GM12878 (cell line): ENCODE measurements at regions not wholly inside any gene's neighbourhood (a gene's known extent, or its start where the extent isn't known, plus 50 kb on each side); places are given as distances from the start of the nearest gene placed in this dataset.

ENCODE experiments used
- ATAC-seq: fragments of 200-7000 bp; cut with Tn5 transposase; 3 replicates; pipeline ENCODE4 v1.9.1; 2020; ENCODE audit warnings: mild to moderate bottlenecking, moderate library complexity
- BruUV-seq: library from RNA; stranded (reverse); fragments of 400-500 nt; replicated peaks from 2 replicates; lab custom pipeline; 2021; lab: Mats Ljungman, UMichigan
- CTCF ChIA-PET: fragments of 300-600 bp; sonication (Branson Sonifier 250); formaldehyde crosslinking; extraction: SDS; loops from one replicate; lab custom pipeline; 2021; ENCODE audit warnings: inconsistent platforms; lab: Yijun Ruan, JAX
- POLR2A ChIA-PET: fragments of 350-600 bp; formaldehyde crosslinking; extraction: SDS; loops from one replicate; lab custom pipeline; 2021; ENCODE audit warnings: inconsistent platforms; lab: Charles Lee
- RAD21 ChIA-PET: fragments of 300-600 bp; sonication (Branson Sonifier 250); formaldehyde crosslinking; loops from one replicate; lab custom pipeline; 2023; ENCODE audit warnings: antibody characterized with exemption; ENCODE audit not compliant: unreplicated experiment; lab: Charles Lee
- SMC1A ChIA-PET: fragments of 300-600 bp; sonication (Branson Sonifier 250); formaldehyde crosslinking; loops from one replicate; lab custom pipeline; 2023; ENCODE audit not compliant: unreplicated experiment, uncharacterized antibody; lab: Charles Lee
- DNase-seq: peaks from one replicate; pipeline ENCODE4 v3.0.0-alpha.2; 2011; ENCODE audit warnings: low read depth, low spot score
- FAIRE-seq: peaks from 3 replicates; lab custom pipeline; 2011; peaks lifted over from hg19 to GRCh38; lab: Jason Lieb, UNC
- H2AFZ ChIP-seq: 2 replicates; pipeline ENCODE4 v1.6.0; 2011; ENCODE audit warnings: low read depth, low read length, control low read depth; ENCODE audit not compliant: control insufficient read depth
- H3K27ac ChIP-seq: 2 replicates; pipeline ENCODE4 v1.5.1; 2011; ENCODE audit warnings: control low read depth; ENCODE audit not compliant: control insufficient read depth, insufficient read depth
- H3K27me3 ChIP-seq, 2 experiments: replicated peaks in 1 of 2; 2 replicates each; pipeline versions ENCODE4 v1.6.0 to v1.6.1; 2011; ENCODE audit warnings: low read length in 1 of 2; ENCODE audit not compliant: control insufficient read depth in 2 of 2, insufficient read depth in 2 of 2
- H3K36me3 ChIP-seq, 2 experiments: 2 replicates each; pipeline ENCODE4 v1.5.1; 2011; ENCODE audit warnings: low read length in 1 of 2; ENCODE audit not compliant: control insufficient read depth in 2 of 2, insufficient read depth in 2 of 2
- H3K4me1 ChIP-seq: 2 replicates; pipeline ENCODE4 v1.6.1; 2011; ENCODE audit warnings: mild to moderate bottlenecking, low read length, moderate library complexity, mixed read lengths; ENCODE audit not compliant: control insufficient read depth, insufficient read depth
- H3K4me2 ChIP-seq: 2 replicates; pipeline ENCODE4 v1.6.0; 2011; ENCODE audit warnings: control low read depth; ENCODE audit not compliant: control insufficient read depth, insufficient read depth
- H3K4me3 ChIP-seq: fragments of 200-600 bp; sonication (generic); 2 replicates; pipeline ENCODE4 v1.5.1; 2016
- H3K79me2 ChIP-seq: 2 replicates; pipeline ENCODE4 v1.6.0; 2011; ENCODE audit warnings: low read length; ENCODE audit not compliant: control insufficient read depth, insufficient read depth
- H3K9ac ChIP-seq: 2 replicates; pipeline ENCODE4 v1.8.0; 2011; ENCODE audit warnings: low read length, control low read depth, mixed read lengths; ENCODE audit not compliant: control insufficient read depth, insufficient read depth
- H3K9me3 ChIP-seq: replicated peaks from 3 replicates; pipeline ENCODE4 v1.5.1; 2011; ENCODE audit warnings: mild to moderate bottlenecking, low read length; ENCODE audit not compliant: control insufficient read depth, insufficient read depth
- H4K20me1 ChIP-seq: 2 replicates; pipeline ENCODE4 v1.6.0; 2011; ENCODE audit not compliant: control insufficient read depth, insufficient read depth
- CREB1 ChIP-seq: IDR thresholded peaks from 2 replicates; pipeline ENCODE4 v1.6.1; 2012; ENCODE audit warnings: low read depth, mild to moderate bottlenecking, inconsistent platforms
- MXI1 ChIP-seq: fragments of 150-350 bp; IDR thresholded peaks from 2 replicates; pipeline ENCODE4 v1.6.1; 2011; ENCODE audit warnings: low read depth, mild to moderate bottlenecking, inconsistent platforms, low read length, improper control_type of control experiment
- NFYA ChIP-seq: IDR thresholded peaks from 2 replicates; pipeline ENCODE4 v1.6.1; 2011; ENCODE audit warnings: low read depth, mild to moderate bottlenecking, low read length, improper control_type of control experiment, borderline replicate concordance
- NR2F1 ChIP-seq: fragments of 450-650 bp; conservative IDR thresholded peaks from 2 replicates; pipeline ENCODE4 v1.6.1; 2017; ENCODE audit warnings: mild to moderate bottlenecking
- POLR2A ChIP-seq: IDR thresholded peaks from 2 replicates; pipeline ENCODE4 v1.6.1; 2011; ENCODE audit warnings: low read depth, mild to moderate bottlenecking, low read length
- RB1 ChIP-seq: fragments of 450-650 bp; formaldehyde crosslinking; IDR thresholded peaks from 2 replicates; pipeline ENCODE4 v1.6.1; 2017; ENCODE audit warnings: mild to moderate bottlenecking, borderline replicate concordance
- SREBF2 ChIP-seq: IDR thresholded peaks from 2 replicates; pipeline ENCODE4 v1.6.1; 2012; ENCODE audit warnings: mild to moderate bottlenecking, low read length
- WGBS: methylation state at CpG from one replicate; pipeline ENCODE4 v1.1.6; 2016; ENCODE audit warnings: low lambda C conversion rate; ENCODE audit not compliant: insufficient replicate concordance, insufficient coverage; ENCODE audit errors: missing lambda C conversion rate; 5-methylcytosine and 5-hydroxymethylcytosine counted together
- in situ Hi-C: fragments of 300-500 bp; cut with MboI; formaldehyde crosslinking; loops from 9 replicates; pipeline ENCODE4 v1.14.3; 2018; ENCODE audit warnings: mixed read lengths
- intact Hi-C: fragments of 100-400 bp; cut with micrococcal nuclease; formaldehyde crosslinking; loops from one replicate; pipeline ENCODE4 v1.14.2; 2022; ENCODE audit not compliant: unreplicated experiment
- TF ChIP-seq, protein P1 (sequence below): IDR thresholded peaks from 2 replicates; pipeline ENCODE4 v1.6.1; 2011; ENCODE audit warnings: low read depth, low read length, improper control_type of control experiment, borderline replicate concordance
- TF ChIP-seq, protein P2 (sequence below): fragments of 450-650 bp; IDR thresholded peaks from 2 replicates; pipeline ENCODE4 v1.6.1; 2017; ENCODE audit warnings: borderline replicate concordance

DNA sequence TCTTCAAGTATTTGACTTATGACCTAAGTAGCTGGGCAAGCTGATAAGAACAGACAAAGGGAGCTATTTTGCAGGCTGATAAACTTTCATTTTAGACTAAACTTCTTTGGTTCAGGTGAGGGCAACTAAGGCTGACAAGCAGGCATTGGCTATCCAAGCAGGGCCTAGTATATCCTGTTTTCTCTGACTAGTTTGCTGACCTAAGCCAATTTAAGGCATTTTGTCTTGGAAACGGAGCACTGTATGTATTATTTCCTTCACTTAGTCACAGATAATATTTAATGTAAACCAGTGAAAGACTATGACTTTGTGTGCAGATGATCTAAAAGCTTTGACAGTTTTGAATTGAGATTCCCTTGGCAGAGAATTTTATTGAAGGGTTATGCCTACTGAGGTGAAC lies 172.5 kb downstream of the POU4F1 start (continued):
- TF ChIP-seq NFYA (no peak), MXI1 (no peak)
- TF ChIP-seq, protein P1, sequence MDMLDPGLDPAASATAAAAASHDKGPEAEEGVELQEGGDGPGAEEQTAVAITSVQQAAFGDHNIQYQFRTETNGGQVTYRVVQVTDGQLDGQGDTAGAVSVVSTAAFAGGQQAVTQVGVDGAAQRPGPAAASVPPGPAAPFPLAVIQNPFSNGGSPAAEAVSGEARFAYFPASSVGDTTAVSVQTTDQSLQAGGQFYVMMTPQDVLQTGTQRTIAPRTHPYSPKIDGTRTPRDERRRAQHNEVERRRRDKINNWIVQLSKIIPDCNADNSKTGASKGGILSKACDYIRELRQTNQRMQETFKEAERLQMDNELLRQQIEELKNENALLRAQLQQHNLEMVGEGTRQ = no peak
- TF ChIP-seq, protein P2, sequence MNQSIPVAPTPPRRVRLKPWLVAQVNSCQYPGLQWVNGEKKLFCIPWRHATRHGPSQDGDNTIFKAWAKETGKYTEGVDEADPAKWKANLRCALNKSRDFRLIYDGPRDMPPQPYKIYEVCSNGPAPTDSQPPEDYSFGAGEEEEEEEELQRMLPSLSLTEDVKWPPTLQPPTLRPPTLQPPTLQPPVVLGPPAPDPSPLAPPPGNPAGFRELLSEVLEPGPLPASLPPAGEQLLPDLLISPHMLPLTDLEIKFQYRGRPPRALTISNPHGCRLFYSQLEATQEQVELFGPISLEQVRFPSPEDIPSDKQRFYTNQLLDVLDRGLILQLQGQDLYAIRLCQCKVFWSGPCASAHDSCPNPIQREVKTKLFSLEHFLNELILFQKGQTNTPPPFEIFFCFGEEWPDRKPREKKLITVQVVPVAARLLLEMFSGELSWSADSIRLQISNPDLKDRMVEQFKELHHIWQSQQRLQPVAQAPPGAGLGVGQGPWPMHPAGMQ = no peak

DNA sequence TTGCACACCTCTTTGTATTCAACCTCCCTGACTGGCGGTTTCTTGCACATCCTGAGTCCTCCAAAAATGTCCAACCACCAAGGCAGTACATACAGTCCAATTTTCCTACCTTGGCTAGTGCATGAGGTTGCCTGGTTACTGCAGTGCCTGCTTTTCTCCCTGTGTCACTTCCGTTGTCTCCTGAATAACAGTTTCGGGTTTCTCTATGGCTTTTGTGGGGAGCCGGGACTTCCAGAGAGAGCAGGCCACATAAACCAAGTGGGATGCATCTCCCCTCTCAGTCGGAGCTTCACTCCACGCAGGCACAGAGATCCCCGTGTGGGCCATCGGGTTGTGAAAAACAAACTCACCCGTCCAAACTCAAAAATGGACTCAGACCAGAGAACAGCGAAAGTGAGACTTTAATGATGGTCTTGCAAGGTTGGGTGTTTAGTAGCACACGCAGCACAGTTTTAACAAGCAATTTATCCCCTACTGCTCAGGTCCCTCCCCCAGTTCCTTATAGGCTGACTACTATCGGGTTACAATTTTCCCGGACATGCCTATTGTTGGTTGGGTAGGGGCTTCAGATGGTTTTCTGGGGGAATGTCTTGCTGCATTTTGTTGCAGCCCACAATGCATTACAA lies 173.1 kb downstream of the POU4F1 start:
- 43% methylated on average over 13 of the region's 13 CpGs for WGBS
- ChIA-PET RAD21 (interaction anchor here (0.9 kb wide), 1 partner anchor 10 kb away, joined by 3 read pairs; no protein-coding TSS in a partner anchor), SMC1A (no interaction called here), POLR2A (no interaction called here), CTCF (interaction anchor here (1.5 to 2.3 kb wide), 2 partner anchors 9 to 48 kb away, joined by 3 to 8 read pairs; no protein-coding TSS in a partner anchor)
- Histone ChIP-seq H3K4me2 (no peak overlapping the region), H3K9me3 (no peaks in the 10 kb centered on the region), H3K9ac (no peak overlapping the region), H3K4me1 (no peaks in the 10 kb centered on the region), H4K20me1 (no peaks in the 10 kb centered on the region), H3K36me3 (no peaks in the 10 kb centered on the region), H3K79me2 (no peaks in the 10 kb centered on the region), H3K27me3 (peaks cover 0 to 4% of the 10 kb centered on the region in 2 experiments; a peak in 2 of 4 replicates), H3K4me3 (no peak overlapping the region), H3K27ac (no peak overlapping the region), H2AFZ (no peak overlapping the region)
- no TSS peak for BruUV-seq
- DNase-seq (no peak), FAIRE-seq (no peak), ATAC-seq (no peak)
- intact Hi-C loops = no loop called here
- in situ Hi-C loops = no loop called here
- TF ChIP-seq POLR2A (no peak), SREBF2 (no peak), RB1 (no peak), CREB1 (no peak), NR2F1 (no peak)
